Keratinocyte (primary cell): ENCODE measurements at regions not wholly inside any gene's neighbourhood (a gene's known extent, or its start where the extent isn't known, plus 50 kb on each side); places are given as distances from the start of the nearest gene placed in this dataset.

ENCODE experiments used
- EZH2 ChIP-seq: IDR thresholded peaks from one replicate; pipeline ENCODE4 v1.6.1; 2012; ENCODE audit warnings: inconsistent platforms, mild to moderate bottlenecking, low read length, moderate library complexity
- TF ChIP-seq, protein P1 (sequence below), 3 experiments: IDR thresholded peaks in 1 of 3; conservative IDR thresholded peaks in 1 of 3; optimal IDR thresholded peaks in 1 of 3; 2 replicates in 2 of 3; 3 replicates in 1 of 3; pipeline versions ENCODE3 to v1.5.1; 2011; ENCODE audit warnings: low read length in 3 of 3, mild to moderate bottlenecking in 3 of 3, moderate library complexity in 2 of 3, control low read depth in 1 of 3, inconsistent platforms in 1 of 3; ENCODE audit not compliant: insufficient read depth in 2 of 3; ENCODE audit errors: extremely low read depth in 1 of 3

DNA sequence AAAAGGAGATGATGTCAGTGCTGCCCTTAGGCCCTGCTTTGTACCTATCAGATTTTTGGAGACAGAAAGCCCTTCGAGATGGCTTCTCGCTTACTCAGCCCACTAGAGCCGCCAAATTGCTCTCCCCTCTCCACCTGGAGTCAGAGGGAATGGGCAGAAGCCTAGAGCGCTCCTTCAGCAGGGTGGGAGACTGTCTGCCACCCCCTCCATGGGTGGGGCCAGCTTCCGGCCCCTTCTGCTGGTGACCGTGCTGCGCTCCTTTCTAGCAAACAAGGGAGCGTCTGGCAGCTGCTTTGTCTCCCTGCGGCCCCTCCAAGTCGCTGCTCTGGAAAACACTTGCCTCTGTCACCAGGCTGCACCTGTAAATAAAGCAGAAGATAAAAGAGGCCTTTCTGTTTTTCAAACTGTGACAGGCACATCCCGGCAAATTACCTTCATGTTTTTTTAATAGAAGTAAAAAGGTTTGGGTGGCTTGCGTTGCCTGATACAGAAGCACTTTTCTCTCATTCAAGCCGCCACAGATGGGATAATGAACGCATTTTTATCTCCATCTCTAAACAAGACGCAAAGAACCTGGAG, 145.7 kb upstream of the NECTIN1 start:
- TF ChIP-seq, protein P1, sequence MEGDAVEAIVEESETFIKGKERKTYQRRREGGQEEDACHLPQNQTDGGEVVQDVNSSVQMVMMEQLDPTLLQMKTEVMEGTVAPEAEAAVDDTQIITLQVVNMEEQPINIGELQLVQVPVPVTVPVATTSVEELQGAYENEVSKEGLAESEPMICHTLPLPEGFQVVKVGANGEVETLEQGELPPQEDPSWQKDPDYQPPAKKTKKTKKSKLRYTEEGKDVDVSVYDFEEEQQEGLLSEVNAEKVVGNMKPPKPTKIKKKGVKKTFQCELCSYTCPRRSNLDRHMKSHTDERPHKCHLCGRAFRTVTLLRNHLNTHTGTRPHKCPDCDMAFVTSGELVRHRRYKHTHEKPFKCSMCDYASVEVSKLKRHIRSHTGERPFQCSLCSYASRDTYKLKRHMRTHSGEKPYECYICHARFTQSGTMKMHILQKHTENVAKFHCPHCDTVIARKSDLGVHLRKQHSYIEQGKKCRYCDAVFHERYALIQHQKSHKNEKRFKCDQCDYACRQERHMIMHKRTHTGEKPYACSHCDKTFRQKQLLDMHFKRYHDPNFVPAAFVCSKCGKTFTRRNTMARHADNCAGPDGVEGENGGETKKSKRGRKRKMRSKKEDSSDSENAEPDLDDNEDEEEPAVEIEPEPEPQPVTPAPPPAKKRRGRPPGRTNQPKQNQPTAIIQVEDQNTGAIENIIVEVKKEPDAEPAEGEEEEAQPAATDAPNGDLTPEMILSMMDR (optimal IDR thresholded peaks at IDR 0.05 in 1 of 3, IDR thresholded peaks at IDR 0.05 in 1 of 3, conservative IDR thresholded peaks at IDR 0.05 in 1 of 3; ENCODE audit: extremely low read depth in 1 of 3, insufficient read depth in 2 of 3, low read length in 3 of 3) = no peak
- TF ChIP-seq EZH2 = no peak
